C4-2B (cell line): ENCODE measurements at regions not wholly inside any gene's neighbourhood (a gene's known extent, or its start where the extent isn't known, plus 50 kb on each side); places are given as distances from the start of the nearest gene placed in this dataset.

Experiments
- H3K27ac ChIP-seq: fragments of 450-650 bp; 2 replicates; pipeline ENCODE4 v1.5.1; 2017
- CTCF ChIP-seq: fragments of 450-650 bp; conservative IDR thresholded peaks from 2 replicates; pipeline ENCODE4 v1.5.1; 2017; ENCODE audit warnings: mild to moderate bottlenecking
- ZFX ChIP-seq: fragments of 450-650 bp; IDR thresholded peaks from 2 replicates; pipeline ENCODE4 v1.6.1; 2017

- TF ChIP-seq ZFX (no peak), CTCF (no peak)
Measured at GRCh38 chr7:109021390-109021789, 451.7 kb downstream of the DNAJB9 start.

GRCh38 chr7:109029866-109030265, 460.2 kb downstream of the DNAJB9 start:
- no peak overlapping the region for H3K27ac ChIP-seq
- TF ChIP-seq ZFX = no peak
- no peak for TF ChIP-seq CTCF

More at GRCh38 chr7:109021390-109021789, 451.7 kb downstream of the DNAJB9 start:
- no peak overlapping the region for H3K27ac ChIP-seq

- TF ChIP-seq ZFX = no peak
- no peak overlapping the region for H3K27ac ChIP-seq
Measured at GRCh38 chr7:109044691-109045090, 475.0 kb downstream of the DNAJB9 start.

GRCh38 chr7:109049366-109049765, 479.7 kb downstream of the DNAJB9 start:
- TF ChIP-seq CTCF = no peak
- TF ChIP-seq ZFX = no peak

GRCh38 chr7:109059089-109059488, 489.4 kb downstream of the DNAJB9 start:
- TF ChIP-seq ZFX (no peak), CTCF (no peak)
- no peak overlapping the region for H3K27ac ChIP-seq

More at GRCh38 chr7:109049366-109049765, 479.7 kb downstream of the DNAJB9 start:
- H3K27ac ChIP-seq = no peak overlapping the region

- no peak overlapping the region for H3K27ac ChIP-seq
- TF ChIP-seq ZFX = no peak
- TF ChIP-seq CTCF = no peak
Measured at GRCh38 chr7:109062798-109063197, 493.1 kb downstream of the DNAJB9 start.

- TF ChIP-seq ZFX (no peak), CTCF (no peak)
- no peak overlapping the region for H3K27ac ChIP-seq
Measured at GRCh38 chr7:109073543-109073942, 503.9 kb downstream of the DNAJB9 start.

- TF ChIP-seq ZFX (no peak), CTCF (no peak)
Measured at GRCh38 chr7:109076396-109076972, 506.8 kb downstream of the DNAJB9 start.

More at GRCh38 chr7:109076396-109076972, 506.8 kb downstream of the DNAJB9 start:
- no peak overlapping the region for H3K27ac ChIP-seq
